ENCODE measurements at regions not wholly inside any gene's neighbourhood (a gene's known extent, or its start where the extent isn't known, plus 50 kb on each side); places are given as distances from the start of the nearest gene placed in this dataset.

- ATAC-seq (peak; percentile 97), DNase-seq (peak; percentile 54 to 59 (median 59))
- Histone ChIP-seq H3K36me3 (ENCODE audit: low read depth) (no peaks in the 10 kb centered on the region), H3K4me1 (ENCODE audit: low read depth) (no peaks in the 10 kb centered on the region), H3K4me3 (no peak overlapping the region), H3K9me3 (no peaks in the 10 kb centered on the region)
- TF ChIP-seq CTCF (IDR thresholded peaks at IDR 0.05): no peak
- intact Hi-C loops (cut with DNase I, micrococcal nuclease): no loop called here
Observed at GRCh38 chr9:81849631-81850259, 78.5 kb upstream of the SPATA31D4 start.

- ATAC-seq (no peak), DNase-seq (no peak)
- H3K4me3 ChIP-seq: no peak overlapping the region
- intact Hi-C loops (cut with DNase I, micrococcal nuclease): no loop called here
- no peaks in the 10 kb centered on the region for H3K36me3 ChIP-seq (ENCODE audit: low read depth)
- no peaks in the 10 kb centered on the region for H3K9me3 ChIP-seq
- H3K4me1 ChIP-seq (ENCODE audit: low read depth): no peaks in the 10 kb centered on the region
- no peak for TF ChIP-seq CTCF (IDR thresholded peaks at IDR 0.05)
Observed at GRCh38 chr9:81850724-81851123, 77.5 kb upstream of the SPATA31D4 start.

GRCh38 chr9:81851340-81851739, 76.9 kb upstream of the SPATA31D4 start:
- Histone ChIP-seq H3K9me3 (no peaks in the 10 kb centered on the region), H3K4me3 (no peak overlapping the region), H3K4me1 (ENCODE audit: low read depth) (no peaks in the 10 kb centered on the region), H3K36me3 (ENCODE audit: low read depth) (no peaks in the 10 kb centered on the region)
- no peak for DNase-seq
- no peak for TF ChIP-seq CTCF (IDR thresholded peaks at IDR 0.05)
- intact Hi-C loops (cut with DNase I, micrococcal nuclease): no loop called here
- ATAC-seq: no peak

GRCh38 chr9:81852820-81853219, 75.4 kb upstream of the SPATA31D4 start:
- no peaks in the 10 kb centered on the region for H3K9me3 ChIP-seq
- no peak for DNase-seq
- intact Hi-C loops (cut with DNase I, micrococcal nuclease): no loop called here
- no peak for ATAC-seq
- H3K4me3 ChIP-seq: no peak overlapping the region
- no peak for TF ChIP-seq CTCF (IDR thresholded peaks at IDR 0.05)
- H3K4me1 ChIP-seq (ENCODE audit: low read depth): no peaks in the 10 kb centered on the region
- no peaks in the 10 kb centered on the region for H3K36me3 ChIP-seq (ENCODE audit: low read depth)

- intact Hi-C loops (cut with DNase I, micrococcal nuclease): no loop called here
- H3K4me1 ChIP-seq (ENCODE audit: low read depth): no peaks in the 10 kb centered on the region
- H3K4me3 ChIP-seq: no peak overlapping the region
- H3K36me3 ChIP-seq (ENCODE audit: low read depth): no peaks in the 10 kb centered on the region
- TF ChIP-seq CTCF (IDR thresholded peaks at IDR 0.05): no peak
- DNase-seq (no peak), ATAC-seq (no peak)
- no peaks in the 10 kb centered on the region for H3K9me3 ChIP-seq
Observed at GRCh38 chr9:81855538-81855937, 72.7 kb upstream of the SPATA31D4 start.
